Keratinocyte (primary cell): ENCODE measurements at regions not wholly inside any gene's neighbourhood (a gene's known extent, or its start where the extent isn't known, plus 50 kb on each side); places are given as distances from the start of the nearest gene placed in this dataset.
"Not testable (repeated sequence)": the region's sequence is repeated elsewhere in the genome, so short reads cannot be mapped to it uniquely, and the experiment has no call there.

ENCODE experiments used
- EZH2 ChIP-seq: IDR thresholded peaks from one replicate; pipeline ENCODE4 v1.6.1; 2012; ENCODE audit warnings: inconsistent platforms, mild to moderate bottlenecking, low read length, moderate library complexity
- TF ChIP-seq, protein P1 (sequence below), 3 experiments: IDR thresholded peaks in 1 of 3; conservative IDR thresholded peaks in 1 of 3; optimal IDR thresholded peaks in 1 of 3; 2 replicates in 2 of 3; 3 replicates in 1 of 3; pipeline versions ENCODE3 to v1.5.1; 2011; ENCODE audit warnings: low read length in 3 of 3, mild to moderate bottlenecking in 3 of 3, moderate library complexity in 2 of 3, control low read depth in 1 of 3, inconsistent platforms in 1 of 3; ENCODE audit not compliant: insufficient read depth in 2 of 3; ENCODE audit errors: extremely low read depth in 1 of 3

DNA sequence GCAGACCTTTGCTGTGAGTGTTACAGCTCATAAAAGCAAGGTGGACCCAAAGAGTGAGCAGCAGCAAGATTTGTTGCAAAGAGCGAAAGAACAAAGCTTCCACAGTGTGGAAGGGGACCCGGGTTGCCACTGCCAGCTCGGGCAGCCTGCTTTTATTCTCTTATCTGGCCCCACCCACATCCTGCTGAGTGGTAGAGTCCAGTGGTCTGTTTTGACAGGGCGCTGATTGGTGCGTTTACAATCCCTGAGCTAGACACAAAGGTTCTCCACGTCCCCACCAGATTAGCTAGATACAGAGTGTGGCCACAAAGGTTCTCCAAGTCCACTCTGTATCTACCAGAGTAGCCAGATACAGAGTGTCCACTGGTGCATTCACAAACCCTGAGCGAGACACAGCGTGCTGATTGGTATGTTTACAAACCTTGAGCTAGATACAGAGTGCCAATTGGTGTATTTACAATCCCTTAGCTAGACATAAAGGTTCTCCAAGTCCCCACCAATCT lies 86.2 kb upstream of the C15orf39 start:
- TF ChIP-seq EZH2 = not testable (repeated sequence)
- TF ChIP-seq, protein P1, sequence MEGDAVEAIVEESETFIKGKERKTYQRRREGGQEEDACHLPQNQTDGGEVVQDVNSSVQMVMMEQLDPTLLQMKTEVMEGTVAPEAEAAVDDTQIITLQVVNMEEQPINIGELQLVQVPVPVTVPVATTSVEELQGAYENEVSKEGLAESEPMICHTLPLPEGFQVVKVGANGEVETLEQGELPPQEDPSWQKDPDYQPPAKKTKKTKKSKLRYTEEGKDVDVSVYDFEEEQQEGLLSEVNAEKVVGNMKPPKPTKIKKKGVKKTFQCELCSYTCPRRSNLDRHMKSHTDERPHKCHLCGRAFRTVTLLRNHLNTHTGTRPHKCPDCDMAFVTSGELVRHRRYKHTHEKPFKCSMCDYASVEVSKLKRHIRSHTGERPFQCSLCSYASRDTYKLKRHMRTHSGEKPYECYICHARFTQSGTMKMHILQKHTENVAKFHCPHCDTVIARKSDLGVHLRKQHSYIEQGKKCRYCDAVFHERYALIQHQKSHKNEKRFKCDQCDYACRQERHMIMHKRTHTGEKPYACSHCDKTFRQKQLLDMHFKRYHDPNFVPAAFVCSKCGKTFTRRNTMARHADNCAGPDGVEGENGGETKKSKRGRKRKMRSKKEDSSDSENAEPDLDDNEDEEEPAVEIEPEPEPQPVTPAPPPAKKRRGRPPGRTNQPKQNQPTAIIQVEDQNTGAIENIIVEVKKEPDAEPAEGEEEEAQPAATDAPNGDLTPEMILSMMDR (optimal IDR thresholded peaks at IDR 0.05 in 1 of 3, IDR thresholded peaks at IDR 0.05 in 1 of 3, conservative IDR thresholded peaks at IDR 0.05 in 1 of 3; ENCODE audit: extremely low read depth in 1 of 3, insufficient read depth in 2 of 3, low read length in 3 of 3) = not testable (repeated sequence)
